Lung microvascular endothelial cell (primary cell): ENCODE measurements at regions not wholly inside any gene's neighbourhood (a gene's known extent, or its start where the extent isn't known, plus 50 kb on each side); places are given as distances from the start of the nearest gene placed in this dataset.
"Not testable (repeated sequence)": the region's sequence is repeated elsewhere in the genome, so short reads cannot be mapped to it uniquely, and the experiment has no call there.

Experiments
- DNase-seq, 2 donors: peaks; one replicate each; pipeline versions ENCODE4 v3.0.0 to v3.0.0-alpha.2; 2010; ENCODE audit warnings: low read depth in 2 of 2

DNA sequence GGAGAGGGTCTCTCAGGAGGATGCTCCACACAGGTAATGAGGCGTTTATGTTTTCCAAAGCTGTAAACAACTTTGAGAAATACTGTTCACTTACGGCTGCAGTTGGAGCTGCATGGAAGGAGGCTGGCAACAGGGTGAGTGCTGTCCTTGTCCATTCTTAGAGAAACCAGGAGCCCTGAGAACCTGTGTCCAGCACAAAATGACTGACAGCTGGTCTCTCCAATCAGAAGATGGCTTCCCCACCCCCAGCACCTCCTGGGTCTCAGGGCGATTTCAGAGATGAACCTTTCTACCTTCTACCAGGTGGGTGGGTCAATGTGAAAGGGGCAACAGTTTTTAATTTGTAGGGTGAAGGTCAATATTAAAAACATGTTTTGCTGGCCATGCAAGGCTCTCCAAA lies 353.6 kb downstream of the NPHP4 start:
- DNase-seq, result no peak

DNA sequence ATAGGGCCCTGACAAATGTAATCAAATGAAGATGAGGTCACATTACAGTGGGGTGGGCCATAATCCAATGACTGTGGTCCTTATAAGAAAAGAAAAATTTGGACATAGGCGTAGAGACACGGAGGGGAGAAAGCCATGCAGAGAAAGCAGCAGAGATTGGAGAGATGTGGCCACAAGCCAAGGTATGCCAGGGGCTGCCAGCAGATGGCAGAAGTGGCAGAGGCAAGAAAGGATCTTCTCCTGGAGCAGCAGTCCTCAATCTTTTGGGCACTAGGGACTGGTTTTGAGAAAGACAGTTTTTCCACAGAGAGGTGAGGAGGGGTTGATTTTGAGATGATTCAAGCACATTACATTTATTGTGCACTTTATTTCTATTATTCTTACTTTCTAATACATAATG lies 355.1 kb downstream of the NPHP4 start:
- DNase-seq, result no peak

DNA sequence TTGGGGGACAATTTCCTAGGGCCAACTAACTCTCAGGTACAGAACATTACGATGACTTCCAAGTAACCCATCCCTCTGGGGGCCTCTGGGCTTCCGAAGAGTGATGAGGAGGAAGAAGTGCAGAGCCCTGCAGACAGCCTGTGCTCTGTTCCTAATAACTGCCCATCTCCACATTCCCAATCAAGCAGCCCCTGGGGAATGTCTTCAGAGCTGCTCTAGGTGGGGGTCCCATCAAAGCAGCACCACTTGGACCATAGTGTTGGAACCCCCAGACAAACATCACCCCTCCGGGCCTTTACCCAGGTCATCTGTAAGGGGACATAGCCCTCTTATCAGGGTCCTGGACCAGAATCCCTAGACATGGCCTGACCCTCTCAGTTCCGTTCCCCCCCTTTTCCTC lies 357.3 kb downstream of the NPHP4 start:
- DNase-seq, result no peak

DNA sequence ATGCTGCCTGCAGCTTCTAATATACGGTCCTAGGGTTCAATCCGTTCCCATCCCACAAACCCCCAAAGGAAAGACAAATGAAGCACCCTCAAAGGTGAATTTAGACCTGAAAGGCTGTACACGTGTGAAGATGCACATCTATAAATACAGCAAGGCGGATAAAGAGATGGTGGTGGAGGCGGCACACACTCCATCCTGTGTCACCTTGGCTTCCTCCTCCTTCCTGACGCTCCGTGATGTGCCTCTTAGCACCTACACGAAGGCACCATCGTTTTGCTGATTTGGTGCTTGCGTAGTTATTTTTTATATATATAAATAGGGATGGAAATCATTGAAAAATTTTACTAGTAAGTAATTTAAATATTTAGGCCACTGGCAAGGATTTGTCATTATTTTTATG lies 359.4 kb downstream of the NPHP4 start:
- DNase-seq, result no peak

DNA sequence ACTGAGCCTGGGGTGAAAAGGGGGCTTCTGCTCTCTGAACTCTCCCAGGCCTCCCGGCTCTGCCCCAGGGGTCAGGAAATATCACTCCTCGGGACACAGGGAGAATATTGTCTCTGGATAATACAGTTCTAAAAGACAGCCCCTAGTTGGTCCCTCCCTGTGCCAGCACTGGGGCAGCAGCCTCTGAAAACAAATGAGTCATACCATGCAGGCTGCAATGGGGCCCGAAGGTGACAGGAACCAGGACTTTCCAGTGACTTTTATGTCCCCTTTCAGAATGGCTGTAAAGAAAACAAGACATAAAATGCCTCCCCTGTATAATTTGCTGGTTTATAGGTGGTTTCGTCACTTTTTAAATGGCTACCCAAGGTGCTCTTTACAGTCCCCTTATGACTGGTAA lies 360.0 kb downstream of the NPHP4 start:
- DNase-seq, result no peak

DNA sequence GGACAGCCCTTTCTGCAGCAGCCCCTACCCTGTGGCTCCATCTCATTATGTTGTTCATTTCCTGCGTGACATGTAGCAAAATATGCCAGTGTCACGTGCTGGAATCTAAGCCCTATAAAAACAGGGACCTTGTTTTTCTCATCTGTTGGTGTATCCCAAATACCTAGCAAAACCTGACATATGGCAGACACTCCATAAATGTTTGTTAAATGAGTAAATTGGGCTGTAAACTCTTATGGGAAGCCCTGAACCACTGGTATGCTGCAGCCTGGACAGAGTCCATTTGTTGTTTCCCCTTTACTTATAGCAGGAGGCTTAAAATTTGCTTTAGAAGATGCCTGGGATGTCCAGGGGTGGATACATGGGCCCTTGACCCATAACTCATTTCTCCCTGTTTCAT lies 363.8 kb downstream of the NPHP4 start:
- DNase-seq, result no peak

DNA sequence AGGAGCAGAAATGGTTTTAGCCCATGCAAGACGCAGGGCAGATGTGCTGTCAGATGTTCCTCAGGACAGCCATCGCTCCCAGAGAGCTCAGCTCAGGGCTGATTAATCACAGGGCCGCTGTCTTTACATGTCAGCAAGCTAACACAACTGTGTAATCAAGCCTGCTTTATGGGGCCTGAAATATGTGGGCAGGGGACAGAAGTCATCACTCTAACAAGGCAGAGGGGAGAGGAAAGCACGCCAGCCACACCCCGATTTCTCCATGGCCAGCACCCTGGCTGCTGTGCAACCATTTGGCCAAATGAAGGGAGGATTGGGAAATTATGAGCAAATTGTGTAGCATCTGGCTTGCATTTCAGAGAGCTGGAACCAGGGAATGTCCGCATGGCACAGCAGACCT lies 368.8 kb downstream of the NPHP4 start:
- no peak for DNase-seq

DNA sequence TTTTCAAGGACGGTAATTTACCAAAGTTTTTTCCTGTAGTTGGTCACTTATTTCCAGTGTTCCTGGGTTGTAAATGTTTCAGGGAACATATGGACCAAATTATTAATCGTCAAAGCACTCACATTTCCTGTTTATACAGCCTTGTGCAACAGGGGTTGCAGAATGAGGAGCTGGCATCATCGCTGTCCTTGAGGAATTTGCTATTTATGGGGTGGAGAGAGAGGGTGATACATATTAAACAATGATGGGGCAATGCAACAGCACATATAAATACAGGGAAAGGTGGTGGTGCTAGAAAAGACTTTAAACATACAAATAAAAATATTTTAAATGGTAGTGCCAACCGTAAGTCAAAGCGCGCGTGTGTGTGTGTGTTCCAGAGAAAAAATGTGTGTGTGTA lies 369.8 kb downstream of the NPHP4 start:
- no peak for DNase-seq

DNA sequence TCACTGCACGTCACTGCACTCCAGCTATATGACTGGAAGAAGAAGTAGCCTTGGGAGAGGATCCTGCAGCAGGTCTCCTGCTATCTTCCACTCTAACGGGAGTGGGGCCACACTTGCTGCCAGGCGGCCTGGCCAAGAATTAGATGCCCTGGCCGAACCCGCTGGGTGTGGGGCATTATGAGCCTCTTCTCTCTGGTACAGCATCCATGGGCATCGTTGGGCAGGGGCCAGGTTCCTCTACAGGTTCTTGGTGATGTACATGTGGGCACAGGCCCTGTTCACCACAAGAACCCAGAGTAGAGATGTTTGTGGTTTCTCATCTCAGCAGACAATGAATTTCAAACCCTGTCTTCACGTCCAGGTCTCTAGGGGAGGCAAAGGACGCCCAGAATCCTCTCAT lies 370.5 kb downstream of the NPHP4 start:
- DNase-seq, result no peak

DNA sequence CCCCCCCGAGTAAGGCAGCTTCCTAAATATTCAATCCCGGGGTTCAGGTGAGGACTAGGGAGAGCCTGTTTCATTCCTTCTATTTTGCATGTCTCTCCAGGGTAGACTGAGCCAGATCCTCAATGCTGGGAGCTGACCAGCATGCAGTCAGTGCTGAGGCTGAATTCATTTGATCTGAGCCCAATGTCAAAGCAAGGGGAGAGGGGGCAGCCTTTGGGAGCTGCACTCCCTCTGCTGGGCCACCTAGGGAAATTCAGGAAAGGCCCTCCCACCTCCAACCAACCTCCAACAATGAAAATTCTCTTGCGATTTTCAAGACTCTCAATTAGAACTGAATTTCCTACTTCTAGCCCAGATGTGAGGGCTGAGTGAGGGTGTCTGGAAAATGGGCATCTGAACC lies 371.2 kb downstream of the NPHP4 start:
- DNase-seq, result no peak

DNA sequence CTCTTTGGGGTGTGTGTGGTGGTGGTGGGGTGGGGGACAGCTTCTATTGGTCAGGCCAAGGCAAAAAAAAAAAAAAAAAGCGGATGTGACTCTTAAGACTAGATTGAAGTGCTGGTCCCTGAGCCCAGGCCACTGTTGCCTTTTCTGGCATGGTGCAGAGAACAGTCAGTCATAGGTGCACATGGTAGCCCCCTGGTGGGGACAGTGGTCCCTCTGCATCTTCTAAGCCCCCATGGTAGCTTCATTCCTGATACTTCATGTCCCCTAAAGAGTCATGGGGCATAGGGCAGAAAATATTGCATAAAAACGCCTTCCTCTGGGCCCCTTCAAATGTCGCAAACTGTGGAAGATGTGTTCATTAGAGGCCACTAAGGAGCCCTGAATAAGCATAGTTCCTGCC lies 371.8 kb downstream of the NPHP4 start:
- no peak for DNase-seq

DNA sequence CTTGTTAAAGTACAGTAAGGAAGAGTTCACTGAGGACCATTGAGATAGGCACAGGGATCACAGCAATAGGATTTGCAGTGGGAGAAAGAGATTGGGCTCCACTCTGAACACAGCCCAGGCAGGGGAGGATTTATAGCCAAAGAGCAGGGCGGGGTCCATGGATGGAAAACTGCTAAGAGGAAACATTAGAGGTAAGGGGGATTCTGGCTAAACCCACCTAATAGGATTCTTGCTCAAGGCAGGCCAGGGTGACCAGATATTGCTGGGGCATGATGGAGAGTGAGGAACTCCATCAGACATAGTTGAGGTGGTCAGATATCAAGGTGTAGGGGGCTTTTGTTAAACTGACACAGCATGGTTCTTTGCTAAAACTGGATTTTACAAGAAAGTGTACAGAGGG lies 372.8 kb downstream of the NPHP4 start:
- no peak for DNase-seq

DNA sequence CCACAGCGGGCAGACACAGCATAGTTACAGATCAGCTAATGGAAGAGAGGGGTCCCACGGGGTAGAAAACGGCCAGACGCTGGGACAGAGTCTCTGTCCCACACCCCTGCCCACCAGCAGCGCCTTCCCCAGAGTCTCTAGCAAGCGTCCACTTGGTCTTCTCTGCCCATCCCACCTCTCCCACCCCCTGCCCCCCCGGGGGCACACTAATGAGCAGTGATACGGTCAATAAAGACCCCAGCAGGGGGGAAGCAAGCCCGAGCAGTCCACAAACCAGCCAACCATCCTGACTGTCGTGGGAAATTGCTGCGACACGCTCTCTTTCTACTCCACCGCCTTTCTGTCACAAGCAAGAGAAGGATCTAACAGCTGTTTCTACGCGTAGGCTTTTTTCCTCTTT lies 374.7 kb downstream of the NPHP4 start:
- no peak for DNase-seq

DNA sequence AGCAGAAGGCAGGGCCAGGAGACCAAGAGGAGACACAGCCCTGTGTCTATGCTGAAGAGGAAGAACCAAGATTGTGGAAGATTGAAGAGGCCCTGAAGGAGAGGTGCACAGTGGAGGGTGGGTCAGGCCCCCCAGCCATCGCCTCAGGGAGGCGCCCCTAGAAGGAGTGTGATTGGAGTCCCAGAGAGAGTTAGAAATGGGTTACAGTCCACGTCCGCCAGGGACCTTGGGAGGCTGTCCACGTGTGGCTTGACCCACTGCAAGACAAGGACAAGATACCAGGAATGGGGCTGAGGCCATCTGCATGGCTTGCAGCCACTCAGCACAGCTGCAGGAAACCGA lies 375.1 kb downstream of the NPHP4 start:
- no peak for DNase-seq

DNA sequence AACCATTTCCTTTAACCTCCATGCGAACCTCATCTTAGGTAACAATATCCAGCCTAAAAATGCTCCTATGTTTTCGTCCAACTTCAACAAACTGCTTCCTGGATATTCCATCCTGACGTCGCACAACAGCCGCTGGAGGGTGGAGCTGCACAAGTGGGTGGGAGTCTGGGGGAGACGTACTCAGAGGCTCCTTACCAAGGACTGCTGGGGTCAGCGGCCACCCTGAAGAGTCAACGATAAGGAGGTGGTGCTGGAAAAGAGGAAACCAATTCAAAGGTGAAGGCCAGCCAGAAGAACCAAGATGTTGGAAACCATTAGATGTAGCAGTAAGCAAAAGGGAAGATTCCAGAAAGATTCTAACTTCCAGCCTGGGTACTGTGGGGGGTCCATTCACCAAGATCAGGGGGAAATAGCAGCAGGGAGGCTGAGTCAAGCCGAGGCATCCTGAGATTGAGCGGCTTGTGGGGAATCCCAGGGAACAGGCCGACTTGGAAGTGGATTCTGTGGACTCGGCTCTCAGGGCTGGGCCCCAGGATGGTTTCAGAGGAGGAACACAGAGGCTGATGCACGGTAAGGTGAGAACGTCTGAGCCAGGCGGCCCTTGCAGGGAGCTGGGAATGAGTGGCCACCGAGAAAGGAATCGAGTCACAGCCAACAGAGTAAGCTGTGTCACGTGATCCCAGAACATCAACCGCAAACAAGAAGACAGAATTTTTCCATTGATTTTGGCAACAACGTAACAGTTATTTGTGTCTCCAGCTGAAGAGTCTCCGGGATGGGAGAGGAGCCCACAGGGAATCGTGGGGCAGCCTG lies 375.7 kb downstream of the NPHP4 start:
- no peak for DNase-seq

DNA sequence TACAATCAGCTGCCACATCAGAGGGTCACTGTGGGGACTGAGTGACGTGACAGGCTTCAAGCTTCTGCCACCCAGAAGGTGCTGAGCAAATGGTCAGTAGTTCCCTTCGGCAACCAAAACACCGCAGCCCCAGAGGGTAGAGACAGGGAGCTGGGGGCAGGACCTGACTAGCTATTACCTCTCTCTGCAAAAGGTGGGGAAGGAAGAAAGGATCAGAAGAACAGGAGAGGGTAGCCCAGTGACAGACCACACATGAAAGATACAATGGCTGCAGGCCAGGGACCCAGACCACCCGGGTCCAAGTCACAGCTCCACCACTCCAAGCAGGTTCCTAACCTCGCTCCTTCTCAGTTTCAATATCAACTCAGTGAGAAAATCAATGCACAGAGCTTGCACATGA lies 377.1 kb downstream of the NPHP4 start:
- no peak for DNase-seq

DNA sequence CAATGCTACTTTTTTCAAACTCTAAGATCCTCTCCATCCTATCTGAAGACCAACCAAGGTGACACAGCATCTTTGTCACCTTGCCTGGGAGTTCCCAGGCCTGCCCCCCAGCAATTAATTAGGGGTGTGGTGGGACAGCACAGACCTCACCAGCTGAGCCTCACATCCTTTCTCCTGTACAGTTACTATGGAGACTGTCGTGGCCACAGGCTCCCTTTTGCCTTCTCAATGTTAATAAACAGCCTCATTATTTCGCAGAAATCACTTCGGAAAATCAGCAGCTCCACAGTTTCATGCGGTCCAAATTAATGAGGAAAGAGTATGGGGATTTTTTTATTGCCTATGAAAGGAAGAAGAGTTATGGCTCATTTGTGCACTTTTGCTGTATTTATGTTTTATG lies 378.3 kb downstream of the NPHP4 start:
- no peak for DNase-seq

DNA sequence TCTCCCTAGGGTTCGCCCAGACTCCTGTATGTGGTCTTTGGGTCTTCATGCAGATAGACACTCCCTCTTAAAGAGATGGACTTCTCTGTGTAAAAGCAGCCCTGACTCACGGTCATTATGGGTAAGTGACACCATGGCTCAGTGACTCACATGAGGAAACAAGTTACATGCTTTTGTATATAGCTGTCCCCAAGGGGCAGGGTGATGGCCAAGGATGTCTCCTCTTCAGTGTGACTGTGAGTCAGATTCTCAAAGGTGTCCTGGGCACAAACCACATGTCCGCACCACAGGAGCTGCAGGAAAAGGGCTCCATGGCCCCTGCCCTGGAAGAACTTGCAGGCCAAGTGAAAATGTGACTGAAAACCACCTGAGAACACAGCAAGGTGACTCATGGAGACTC lies 380.4 kb downstream of the NPHP4 start:
- no peak for DNase-seq

DNA sequence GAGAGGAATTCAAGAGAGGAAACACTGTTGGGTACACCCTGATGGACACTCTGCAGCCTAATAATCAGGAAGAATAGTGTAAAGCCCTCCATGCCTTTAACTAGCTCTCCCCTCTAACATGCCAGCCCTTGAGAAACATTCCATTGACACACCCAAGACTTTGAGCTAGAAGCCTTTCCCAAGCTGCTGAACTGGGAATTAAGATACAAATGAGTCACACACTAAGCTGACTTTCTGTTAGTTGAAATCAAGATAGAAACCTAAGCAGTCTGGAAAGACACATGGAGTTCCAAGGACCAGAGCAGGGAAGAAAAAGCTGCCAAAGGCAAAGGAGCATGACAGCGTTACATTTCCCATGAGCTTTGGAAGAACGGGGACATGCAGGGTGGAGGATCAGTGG lies 380.8 kb downstream of the NPHP4 start:
- DNase-seq, result no peak

DNA sequence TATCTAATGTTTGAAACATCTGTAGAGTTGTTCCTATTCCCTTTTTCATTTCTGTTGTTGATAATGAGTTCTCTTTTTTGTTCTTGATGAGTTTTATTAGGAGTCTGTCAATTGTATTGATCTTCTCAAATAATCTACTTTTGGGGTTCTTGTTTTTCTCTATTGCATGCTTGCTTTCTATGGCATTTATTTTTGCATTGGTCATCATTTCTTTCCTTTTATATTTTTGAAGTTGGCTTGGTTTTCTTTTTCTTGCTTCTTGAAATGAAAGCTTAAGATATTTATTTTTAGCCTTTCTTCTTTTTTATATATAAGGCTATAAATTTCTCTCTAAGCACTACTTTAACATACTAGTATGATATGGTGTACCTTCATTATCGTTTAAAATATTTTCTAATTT lies 381.8 kb downstream of the NPHP4 start:
- DNase-seq, result no peak

DNA sequence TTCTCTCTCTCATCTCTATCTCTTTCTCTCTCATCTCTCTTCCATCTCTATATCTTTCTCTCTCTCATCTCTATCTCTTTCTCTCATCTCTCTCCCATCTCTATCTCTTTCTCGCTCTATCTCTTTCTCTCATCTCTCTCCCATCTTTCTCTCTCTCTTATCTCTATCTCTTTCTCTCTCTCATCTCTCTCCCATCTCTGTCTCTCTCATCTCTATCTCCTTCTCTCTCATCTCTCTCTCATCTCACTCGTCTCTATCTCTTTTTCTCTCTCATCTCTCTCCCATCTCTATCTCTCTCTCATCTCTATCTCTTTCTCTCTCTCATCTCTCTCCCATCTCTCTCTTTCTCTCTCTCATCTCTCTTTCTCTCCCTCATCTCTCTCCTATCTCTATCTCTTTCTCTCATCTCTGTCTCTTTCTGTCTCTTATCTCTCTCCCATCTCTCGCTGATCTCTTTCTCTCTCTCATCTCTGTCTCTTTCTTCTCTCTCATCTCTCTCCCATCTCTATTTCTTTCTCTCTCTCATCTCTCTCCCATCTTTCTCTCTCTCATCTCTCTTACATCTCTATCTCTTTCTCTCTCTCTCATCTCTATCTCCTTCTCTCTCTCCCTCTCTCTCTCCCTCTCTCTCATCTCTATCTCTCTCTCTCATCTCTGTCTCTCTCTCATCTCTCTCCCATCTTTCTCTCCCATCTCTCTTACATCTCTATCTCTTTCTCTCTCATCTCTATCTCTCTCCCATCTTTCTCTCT lies 388.7 kb downstream of the NPHP4 start:
- DNase-seq, result no peak

DNA sequence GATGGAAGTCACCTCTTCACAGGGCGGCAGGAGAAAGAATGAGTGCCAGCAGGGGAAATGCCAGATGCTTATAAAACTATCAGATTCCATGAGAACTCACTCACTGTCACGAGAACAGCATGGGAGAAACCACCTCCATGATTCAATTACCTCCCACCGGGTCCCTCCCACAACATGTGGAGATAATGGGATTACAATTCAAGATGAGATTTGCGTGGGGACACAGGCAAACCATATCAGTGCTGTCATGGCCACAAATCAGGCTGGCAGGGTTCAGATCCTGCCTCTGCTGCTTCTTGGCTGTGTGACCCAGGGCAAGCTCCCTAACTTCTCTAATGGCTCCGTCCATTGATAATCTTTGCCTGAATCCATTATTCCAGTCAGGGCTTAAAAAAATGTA lies 389.5 kb downstream of the NPHP4 start:
- DNase-seq, result not testable (repeated sequence)

DNA sequence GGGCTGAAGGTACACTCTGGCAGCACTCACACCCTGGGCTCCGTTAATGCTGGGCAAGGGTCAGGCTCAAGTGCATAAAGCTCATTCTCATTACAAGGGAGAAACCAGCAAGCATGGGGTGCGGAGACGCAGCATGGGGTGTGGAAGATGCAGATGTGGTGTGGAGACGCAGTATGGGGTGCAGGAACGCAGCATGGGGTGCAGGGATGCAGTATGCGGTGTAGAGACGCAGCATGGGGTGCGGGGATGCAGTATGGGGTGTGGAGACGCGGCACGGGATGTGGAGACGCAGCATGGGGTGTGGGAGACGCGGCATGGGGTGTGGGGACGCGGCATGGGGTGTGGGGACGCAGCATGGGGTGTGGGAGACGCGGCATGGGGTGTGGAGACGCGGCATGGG lies 390.7 kb downstream of the NPHP4 start:
- no peak for DNase-seq
